ENCODE measurements at regions not wholly inside any gene's neighbourhood (a gene's known extent, or its start where the extent isn't known, plus 50 kb on each side); places are given as distances from the start of the nearest gene placed in this dataset.

DNA sequence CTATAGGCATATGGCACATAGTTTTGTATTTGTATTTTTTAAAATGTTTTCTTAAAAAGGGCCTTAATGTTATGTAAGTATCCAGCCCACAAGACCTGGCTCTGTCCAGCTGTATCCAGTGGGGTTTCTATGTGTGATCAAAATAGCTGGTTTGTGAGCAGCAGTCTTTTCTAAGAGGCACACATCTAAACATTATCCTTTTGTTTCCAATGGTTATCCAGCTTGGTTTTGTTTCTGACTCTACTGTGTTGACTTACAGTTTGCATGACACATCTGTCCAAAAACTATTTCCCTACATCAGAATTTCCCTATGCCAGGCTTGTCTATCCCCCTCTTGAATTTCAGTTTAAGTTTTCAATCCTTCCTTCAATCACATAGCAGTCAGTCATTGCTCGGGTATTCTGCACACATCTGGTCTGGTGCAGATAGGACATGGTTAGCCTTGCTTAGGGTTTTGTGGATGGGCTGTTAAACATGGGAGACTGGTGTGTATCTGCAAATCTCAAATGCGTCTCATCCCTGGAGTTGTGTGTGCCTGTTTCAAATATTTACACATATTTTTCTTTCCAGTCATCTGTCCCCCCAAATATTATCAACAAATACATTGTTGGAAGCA, 104.2 kb downstream of the SAMD9 start:
- WGBS, 2 donors (ENCODE audit: low coverage in 1 of 2), result 86 to 88% methylated on average over 1 to 2 of the region's 2 CpGs
- no peaks in the 10 kb centered on the region for H3K9me3 ChIP-seq
- no peak for TF ChIP-seq POLR2AphosphoS5 (IDR thresholded peaks at IDR 0.05)
- TF ChIP-seq POLR2A (IDR thresholded peaks at IDR 0.05), result no peak
- no peak overlapping the region for H3K4me3 ChIP-seq
- no peaks in the 10 kb centered on the region for H3K36me3 ChIP-seq
- peaks cover 0 to 6% (median 4%) of the 10 kb centered on the region in 3 donors for H3K4me1 ChIP-seq
- H3K27me3 ChIP-seq, result no peaks in the 10 kb centered on the region
- no peak overlapping the region for H3K27ac ChIP-seq
- ATAC-seq, result no peak

DNA sequence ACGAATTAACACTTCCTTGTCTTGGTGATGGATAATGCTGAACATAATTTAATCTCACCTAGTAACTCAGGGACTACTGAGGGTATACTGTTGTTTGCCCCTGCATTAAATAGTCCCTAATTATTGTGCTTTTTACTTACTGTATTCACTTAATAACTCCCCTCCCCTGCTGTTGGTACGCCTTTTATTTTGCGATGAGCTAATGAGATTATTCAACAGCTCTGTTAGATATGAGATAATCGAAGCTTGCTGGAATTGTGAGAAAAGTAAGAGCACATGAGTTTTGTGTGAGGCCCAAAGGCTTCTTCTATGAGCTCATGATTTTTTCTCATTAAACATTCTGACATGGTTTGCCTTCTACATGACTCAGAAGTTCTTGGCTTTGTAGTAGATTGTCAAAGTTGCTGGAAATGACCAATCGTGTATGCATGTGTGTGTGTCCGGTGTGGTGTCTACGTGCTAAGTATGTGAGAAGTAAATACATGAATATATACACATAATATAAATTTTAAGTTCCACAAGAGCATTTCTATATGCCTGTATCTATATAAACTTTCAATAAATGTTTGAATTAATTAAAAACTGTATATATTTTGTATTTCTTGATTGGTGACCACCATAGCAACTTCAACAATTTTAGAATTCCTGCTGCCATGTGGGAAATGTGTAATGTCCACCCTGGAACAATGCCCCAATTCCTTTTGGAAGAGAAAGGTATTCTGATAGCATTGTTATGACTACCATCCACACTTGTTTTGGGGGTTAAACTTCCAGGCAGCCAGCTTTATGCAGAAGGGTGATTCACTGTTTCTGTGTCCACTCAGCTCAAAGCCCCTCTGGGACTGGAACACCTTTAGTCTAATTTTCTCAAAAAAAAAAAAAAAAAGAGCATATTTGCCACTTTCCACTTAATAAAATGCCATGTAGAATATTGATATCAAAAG, 106.2 kb downstream of the SAMD9 start:
- no peak overlapping the region for H3K4me3 ChIP-seq
- no peaks in the 10 kb centered on the region for H3K27me3 ChIP-seq
- peaks cover 0 to 6% (median 4%) of the 10 kb centered on the region in 3 donors for H3K4me1 ChIP-seq
- TF ChIP-seq EP300 (IDR thresholded peaks at IDR 0.05) (no peak), POLR2A (IDR thresholded peaks at IDR 0.05) (no peak), POLR2AphosphoS5 (IDR thresholded peaks at IDR 0.05) (no peak)
- TF ChIP-seq, protein P1, sequence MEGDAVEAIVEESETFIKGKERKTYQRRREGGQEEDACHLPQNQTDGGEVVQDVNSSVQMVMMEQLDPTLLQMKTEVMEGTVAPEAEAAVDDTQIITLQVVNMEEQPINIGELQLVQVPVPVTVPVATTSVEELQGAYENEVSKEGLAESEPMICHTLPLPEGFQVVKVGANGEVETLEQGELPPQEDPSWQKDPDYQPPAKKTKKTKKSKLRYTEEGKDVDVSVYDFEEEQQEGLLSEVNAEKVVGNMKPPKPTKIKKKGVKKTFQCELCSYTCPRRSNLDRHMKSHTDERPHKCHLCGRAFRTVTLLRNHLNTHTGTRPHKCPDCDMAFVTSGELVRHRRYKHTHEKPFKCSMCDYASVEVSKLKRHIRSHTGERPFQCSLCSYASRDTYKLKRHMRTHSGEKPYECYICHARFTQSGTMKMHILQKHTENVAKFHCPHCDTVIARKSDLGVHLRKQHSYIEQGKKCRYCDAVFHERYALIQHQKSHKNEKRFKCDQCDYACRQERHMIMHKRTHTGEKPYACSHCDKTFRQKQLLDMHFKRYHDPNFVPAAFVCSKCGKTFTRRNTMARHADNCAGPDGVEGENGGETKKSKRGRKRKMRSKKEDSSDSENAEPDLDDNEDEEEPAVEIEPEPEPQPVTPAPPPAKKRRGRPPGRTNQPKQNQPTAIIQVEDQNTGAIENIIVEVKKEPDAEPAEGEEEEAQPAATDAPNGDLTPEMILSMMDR (IDR thresholded peaks at IDR 0.05), result no peak
- H3K9me3 ChIP-seq, result no peaks in the 10 kb centered on the region
- H3K27ac ChIP-seq, result peak overlapping the region in 1 of 4 donors; percentile 10
- H3K36me3 ChIP-seq, result no peaks in the 10 kb centered on the region
- WGBS, 2 donors (ENCODE audit: low coverage in 1 of 2), result 33 to 41% methylated on average over 7 of the region's 7 CpGs
- peak; percentile 48 for ATAC-seq

DNA sequence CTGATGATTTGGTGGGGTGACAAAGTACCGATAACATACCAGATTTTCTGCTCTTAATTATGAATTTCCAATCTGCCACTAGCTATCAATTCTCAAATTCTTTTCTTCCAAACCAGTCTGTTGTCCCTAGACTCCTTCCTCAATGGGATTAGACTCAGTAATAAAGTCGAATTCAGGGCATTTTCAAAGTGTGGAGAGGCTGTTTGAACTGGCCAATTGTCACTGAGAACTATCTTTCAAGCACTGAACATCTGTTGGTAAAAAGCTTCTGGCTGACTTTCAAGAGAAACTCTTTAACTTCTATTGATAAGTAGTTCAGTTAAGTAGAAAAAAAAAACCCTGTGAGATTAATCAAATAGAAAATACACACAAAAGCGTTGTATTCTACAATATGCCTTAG, 108.9 kb downstream of the SAMD9 start:
- Histone ChIP-seq H3K9me3 (no peaks in the 10 kb centered on the region), H3K4me1 (no peaks in the 10 kb centered on the region), H3K27me3 (no peaks in the 10 kb centered on the region), H3K36me3 (no peaks in the 10 kb centered on the region), H3K4me3 (no peak overlapping the region), H3K27ac (no peak overlapping the region)
- ATAC-seq, result no peak
- whole genome bisulfite sequencing, 2 donors (ENCODE audit: low coverage in 1 of 2), result 51 to 54% methylated on average over 3 of the region's 3 CpGs
- TF ChIP-seq EP300 (IDR thresholded peaks at IDR 0.05), result no peak
- TF ChIP-seq, protein P1 (IDR thresholded peaks at IDR 0.05), result no peak
- TF ChIP-seq POLR2A (IDR thresholded peaks at IDR 0.05), result no peak
- TF ChIP-seq POLR2AphosphoS5 (IDR thresholded peaks at IDR 0.05), result no peak

DNA sequence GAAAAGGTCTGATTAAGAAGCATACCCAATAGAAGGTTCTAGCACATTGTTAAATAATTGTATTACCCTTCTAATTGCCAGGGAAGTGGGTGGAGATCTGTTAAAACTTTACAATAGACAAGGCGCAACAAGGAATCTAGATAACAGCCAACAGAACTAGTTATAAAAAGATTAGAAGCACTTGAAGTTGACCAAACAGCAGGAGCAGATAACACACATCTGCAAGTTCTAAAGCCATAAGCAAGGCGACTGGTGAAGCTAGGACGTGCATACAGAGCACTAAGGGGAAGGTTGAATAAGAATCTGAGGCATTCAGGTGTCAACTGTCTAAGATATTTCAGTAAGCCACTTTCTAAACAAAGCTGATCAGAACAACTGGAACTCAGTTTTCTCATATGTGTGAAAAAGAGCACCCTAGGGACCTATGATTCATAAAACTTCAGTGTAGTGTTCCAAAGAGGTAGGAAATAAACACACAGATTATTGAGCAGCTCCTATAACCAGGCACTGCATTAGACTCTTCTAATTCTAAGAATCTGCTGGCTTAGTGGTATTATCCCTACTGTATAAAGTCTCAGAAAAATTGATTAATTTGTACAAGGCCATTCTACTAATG, 111.2 kb downstream of the SAMD9 start:
- Histone ChIP-seq H3K9me3 (no peaks in the 10 kb centered on the region), H3K4me3 (no peak overlapping the region), H3K4me1 (no peaks in the 10 kb centered on the region), H3K36me3 (no peaks in the 10 kb centered on the region), H3K27me3 (no peaks in the 10 kb centered on the region), H3K27ac (no peak overlapping the region)
- 80 to 100% methylated on average over 3 of the region's 3 CpGs for WGBS, 2 donors (ENCODE audit: low coverage in 1 of 2)
- TF ChIP-seq POLR2AphosphoS5 (IDR thresholded peaks at IDR 0.05) (no peak), POLR2A (IDR thresholded peaks at IDR 0.05) (no peak), EP300 (IDR thresholded peaks at IDR 0.05) (no peak)
- TF ChIP-seq, protein P1 (IDR thresholded peaks at IDR 0.05), result no peak
- no peak for ATAC-seq

DNA sequence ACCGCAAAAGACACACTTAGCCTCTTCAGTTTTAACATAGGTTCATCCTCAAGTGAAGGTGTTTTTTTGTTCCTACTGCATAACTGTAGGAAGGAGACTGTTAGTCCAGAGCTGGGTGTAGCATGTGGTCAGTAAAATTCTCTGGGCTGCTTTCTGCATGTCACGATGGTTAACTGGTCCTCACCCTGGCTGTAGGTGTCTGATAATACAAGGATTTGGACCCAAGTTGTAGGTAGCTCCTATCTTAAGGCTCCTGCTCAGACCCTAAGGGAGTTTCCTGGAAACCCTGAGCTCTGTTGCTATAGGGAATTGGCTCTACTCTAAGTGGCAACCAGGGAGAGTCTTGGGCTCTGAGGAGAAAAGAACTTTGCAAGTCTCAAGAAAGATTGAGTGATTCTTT, 112.9 kb downstream of the SAMD9 start:
- H3K27ac ChIP-seq, result no peak overlapping the region
- WGBS, 2 donors (ENCODE audit: low coverage in 1 of 2), result 93 to 94% methylated on average over 2 of the region's 2 CpGs

More for the DNA sequence above, 112.9 kb downstream of the SAMD9 start:
- no peaks in the 10 kb centered on the region for H3K27me3 ChIP-seq
- no peak overlapping the region for H3K4me3 ChIP-seq
- H3K4me1 ChIP-seq, result no peaks in the 10 kb centered on the region
- no peak for TF ChIP-seq POLR2AphosphoS5 (IDR thresholded peaks at IDR 0.05)
- no peak for TF ChIP-seq POLR2A (IDR thresholded peaks at IDR 0.05)
- TF ChIP-seq EP300 (IDR thresholded peaks at IDR 0.05), result no peak
- no peaks in the 10 kb centered on the region for H3K36me3 ChIP-seq
- ATAC-seq, result no peak
- H3K9me3 ChIP-seq, result no peaks in the 10 kb centered on the region
